PFSK-1 (cell line): ENCODE measurements at regions not wholly inside any gene's neighbourhood (a gene's known extent, or its start where the extent isn't known, plus 50 kb on each side); places are given as distances from the start of the nearest gene placed in this dataset.

ENCODE experiments used
- FOXP2 ChIP-seq: optimal IDR thresholded peaks from 2 replicates; pipeline ENCODE3; 2011; ENCODE audit warnings: borderline replicate concordance, control low read depth, inconsistent platforms; ENCODE audit not compliant: insufficient read depth; ENCODE audit errors: extremely low read length, extremely low read depth
- POLR2AphosphoS5 ChIP-seq: IDR thresholded peaks from 2 replicates; pipeline ENCODE4 v1.6.1; 2012; ENCODE audit warnings: low read depth, mild to moderate bottlenecking, control low read depth, low read length, moderate library complexity
- SIN3A ChIP-seq: IDR thresholded peaks from 2 replicates; pipeline ENCODE4 v1.6.1; 2012; ENCODE audit warnings: mild to moderate bottlenecking, low read length, moderate library complexity, borderline replicate concordance; ENCODE audit not compliant: insufficient read depth
- TAF1 ChIP-seq: IDR thresholded peaks from 2 replicates; pipeline ENCODE4 v1.6.1; 2012; ENCODE audit warnings: low read length, control low read depth, borderline replicate concordance; ENCODE audit not compliant: insufficient read depth
- TF ChIP-seq, protein P1 (sequence below), 2 experiments: IDR thresholded peaks; 2 replicates each; pipeline versions ENCODE4 v1.6.1 to v1.8.0; 2011 to 2012; ENCODE audit warnings: low read depth in 2 of 2, low read length in 2 of 2, control low read depth in 1 of 2, inconsistent platforms in 1 of 2, mild to moderate bottlenecking in 1 of 2, moderate library complexity in 1 of 2; ENCODE audit not compliant: insufficient read depth in 1 of 2

DNA sequence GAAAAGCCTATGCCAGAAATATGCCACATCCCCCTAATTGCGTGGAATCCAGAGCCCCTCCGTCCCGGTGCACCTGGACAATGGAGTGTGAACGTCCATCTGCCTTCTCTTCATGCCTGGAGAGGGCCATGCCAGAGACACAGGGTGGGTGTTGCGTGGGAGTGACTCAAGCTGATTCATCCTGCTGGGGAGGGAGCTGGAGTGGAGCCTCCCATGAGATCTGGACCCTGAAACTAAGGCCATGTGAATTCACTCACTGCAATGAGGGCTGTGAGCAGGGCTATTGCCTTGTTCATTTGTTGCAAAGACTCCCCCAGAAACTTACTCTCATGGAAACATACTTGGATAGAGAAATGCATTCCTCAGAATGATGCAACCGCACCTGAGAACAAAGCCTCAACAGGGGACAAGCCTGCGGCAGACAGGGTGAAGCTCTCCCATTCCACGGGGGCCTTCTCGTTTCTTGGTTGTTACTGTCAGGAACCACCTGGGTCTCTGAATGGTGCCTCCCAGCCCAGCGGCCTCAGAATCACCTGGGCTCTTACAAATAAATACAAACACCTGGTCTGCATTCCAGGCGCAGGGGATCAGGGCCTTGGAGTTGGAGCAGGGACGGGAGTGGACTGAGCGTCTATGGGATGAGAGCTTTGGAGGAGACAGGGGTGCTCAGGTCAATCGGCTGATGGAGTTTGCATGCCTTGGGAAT, 1031.2 kb downstream of the BRD1 start:
- TF ChIP-seq, protein P1, sequence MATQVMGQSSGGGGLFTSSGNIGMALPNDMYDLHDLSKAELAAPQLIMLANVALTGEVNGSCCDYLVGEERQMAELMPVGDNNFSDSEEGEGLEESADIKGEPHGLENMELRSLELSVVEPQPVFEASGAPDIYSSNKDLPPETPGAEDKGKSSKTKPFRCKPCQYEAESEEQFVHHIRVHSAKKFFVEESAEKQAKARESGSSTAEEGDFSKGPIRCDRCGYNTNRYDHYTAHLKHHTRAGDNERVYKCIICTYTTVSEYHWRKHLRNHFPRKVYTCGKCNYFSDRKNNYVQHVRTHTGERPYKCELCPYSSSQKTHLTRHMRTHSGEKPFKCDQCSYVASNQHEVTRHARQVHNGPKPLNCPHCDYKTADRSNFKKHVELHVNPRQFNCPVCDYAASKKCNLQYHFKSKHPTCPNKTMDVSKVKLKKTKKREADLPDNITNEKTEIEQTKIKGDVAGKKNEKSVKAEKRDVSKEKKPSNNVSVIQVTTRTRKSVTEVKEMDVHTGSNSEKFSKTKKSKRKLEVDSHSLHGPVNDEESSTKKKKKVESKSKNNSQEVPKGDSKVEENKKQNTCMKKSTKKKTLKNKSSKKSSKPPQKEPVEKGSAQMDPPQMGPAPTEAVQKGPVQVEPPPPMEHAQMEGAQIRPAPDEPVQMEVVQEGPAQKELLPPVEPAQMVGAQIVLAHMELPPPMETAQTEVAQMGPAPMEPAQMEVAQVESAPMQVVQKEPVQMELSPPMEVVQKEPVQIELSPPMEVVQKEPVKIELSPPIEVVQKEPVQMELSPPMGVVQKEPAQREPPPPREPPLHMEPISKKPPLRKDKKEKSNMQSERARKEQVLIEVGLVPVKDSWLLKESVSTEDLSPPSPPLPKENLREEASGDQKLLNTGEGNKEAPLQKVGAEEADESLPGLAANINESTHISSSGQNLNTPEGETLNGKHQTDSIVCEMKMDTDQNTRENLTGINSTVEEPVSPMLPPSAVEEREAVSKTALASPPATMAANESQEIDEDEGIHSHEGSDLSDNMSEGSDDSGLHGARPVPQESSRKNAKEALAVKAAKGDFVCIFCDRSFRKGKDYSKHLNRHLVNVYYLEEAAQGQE (IDR thresholded peaks at IDR 0.05; ENCODE audit: insufficient read depth in 1 of 2, low read depth in 2 of 2, low read length in 2 of 2) = no peak
- TF ChIP-seq TAF1 (no peak), FOXP2 (no peak), POLR2AphosphoS5 (no peak), SIN3A (no peak)

DNA sequence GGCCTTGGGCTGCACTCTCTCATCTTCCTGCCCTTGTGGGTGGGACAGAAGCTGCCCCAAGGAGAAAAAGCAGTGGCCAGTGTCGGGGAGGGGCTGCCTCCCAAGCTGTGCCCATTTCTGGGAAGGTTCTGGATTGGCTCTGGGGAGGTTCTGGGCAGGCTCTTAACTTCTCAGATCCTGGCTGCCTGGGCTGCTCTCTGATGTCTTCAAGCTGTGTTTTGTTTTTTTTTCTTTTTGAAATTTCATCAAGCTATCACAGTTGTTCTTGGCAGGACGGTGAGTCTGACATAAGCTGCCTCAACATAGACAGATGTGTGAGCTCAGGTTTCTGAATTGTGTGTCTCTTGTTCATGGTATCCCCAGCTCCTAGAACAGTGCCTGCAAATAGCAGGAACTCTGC, 1032.0 kb downstream of the BRD1 start:
- TF ChIP-seq TAF1 = no peak
- TF ChIP-seq SIN3A = no peak
- TF ChIP-seq FOXP2 = no peak
- TF ChIP-seq, protein P1 (IDR thresholded peaks at IDR 0.05; ENCODE audit: insufficient read depth in 1 of 2, low read depth in 2 of 2, low read length in 2 of 2) = no peak
- TF ChIP-seq POLR2AphosphoS5 = no peak

DNA sequence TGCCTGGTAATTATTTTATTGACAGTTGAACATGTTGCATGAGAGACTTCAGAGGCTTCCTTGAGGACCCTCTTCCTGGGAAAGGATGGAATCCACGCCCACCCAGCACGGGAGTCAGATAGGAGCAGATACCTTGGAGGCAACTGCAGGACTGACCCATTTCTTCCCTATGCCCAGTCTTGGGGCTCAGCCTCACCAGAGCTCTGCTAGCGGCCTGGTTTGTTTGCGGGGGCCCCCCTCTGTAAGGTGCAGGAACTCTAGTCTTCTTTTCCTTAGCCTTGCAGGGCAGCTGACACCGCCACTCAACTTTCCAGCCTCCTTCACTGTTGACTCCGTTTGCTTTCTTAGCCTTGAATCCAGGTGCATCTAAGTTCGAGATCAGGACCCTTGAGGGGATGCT, 1032.8 kb downstream of the BRD1 start:
- TF ChIP-seq SIN3A = no peak
- no peak for TF ChIP-seq TAF1
- TF ChIP-seq, protein P1 (IDR thresholded peaks at IDR 0.05; ENCODE audit: insufficient read depth in 1 of 2, low read depth in 2 of 2, low read length in 2 of 2) = no peak
- TF ChIP-seq POLR2AphosphoS5 = no peak
- no peak for TF ChIP-seq FOXP2

DNA sequence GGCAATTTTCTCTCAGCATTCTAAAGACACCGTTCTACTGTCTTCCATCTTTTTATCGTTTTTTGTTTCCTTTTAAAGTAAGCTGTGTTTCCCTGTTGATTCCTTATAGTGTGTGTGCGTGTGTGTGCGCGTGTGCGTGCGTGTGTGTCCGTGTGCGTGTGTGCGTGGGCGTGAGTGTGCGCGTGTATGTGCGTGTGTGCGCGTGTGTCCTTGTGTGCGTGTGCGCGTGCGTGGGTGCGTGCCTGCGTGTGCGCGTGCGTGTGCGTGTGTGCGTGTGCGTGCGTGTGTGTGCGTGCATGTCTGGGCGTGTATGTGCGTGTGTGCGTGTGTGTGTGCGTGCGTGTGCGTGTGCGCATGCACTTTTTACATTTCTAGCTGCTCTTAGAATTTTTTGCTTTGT, 1033.7 kb downstream of the BRD1 start:
- TF ChIP-seq POLR2AphosphoS5 = no peak

DNA sequence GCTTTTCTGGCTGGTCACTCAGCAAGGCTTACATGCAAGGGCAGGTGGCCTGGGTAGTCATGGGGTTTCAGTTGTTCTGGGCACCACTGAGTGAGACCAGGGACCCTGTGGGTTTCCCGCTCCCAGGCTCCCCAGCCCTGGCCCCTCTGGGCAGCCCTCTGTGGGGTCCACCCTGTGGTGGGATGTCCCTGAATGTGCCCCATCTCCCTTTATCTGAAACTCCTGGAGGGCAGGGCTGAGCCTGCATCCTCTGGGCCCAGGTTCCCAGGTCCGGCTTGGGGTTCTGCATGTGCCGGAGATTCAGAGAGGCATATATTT, 1041.0 kb downstream of the BRD1 start:
- TF ChIP-seq, protein P1 (IDR thresholded peaks at IDR 0.05; ENCODE audit: insufficient read depth in 1 of 2, low read depth in 2 of 2, low read length in 2 of 2) = no peak
- TF ChIP-seq POLR2AphosphoS5 = no peak
- no peak for TF ChIP-seq FOXP2
- TF ChIP-seq SIN3A = no peak
- TF ChIP-seq TAF1 = no peak
